ENCODE measurements at regions not wholly inside any gene's neighbourhood (a gene's known extent, or its start where the extent isn't known, plus 50 kb on each side); places are given as distances from the start of the nearest gene placed in this dataset.
A peak's percentile ranks its signal among the peaks of the same experiment; 100 is the strongest.

DNA sequence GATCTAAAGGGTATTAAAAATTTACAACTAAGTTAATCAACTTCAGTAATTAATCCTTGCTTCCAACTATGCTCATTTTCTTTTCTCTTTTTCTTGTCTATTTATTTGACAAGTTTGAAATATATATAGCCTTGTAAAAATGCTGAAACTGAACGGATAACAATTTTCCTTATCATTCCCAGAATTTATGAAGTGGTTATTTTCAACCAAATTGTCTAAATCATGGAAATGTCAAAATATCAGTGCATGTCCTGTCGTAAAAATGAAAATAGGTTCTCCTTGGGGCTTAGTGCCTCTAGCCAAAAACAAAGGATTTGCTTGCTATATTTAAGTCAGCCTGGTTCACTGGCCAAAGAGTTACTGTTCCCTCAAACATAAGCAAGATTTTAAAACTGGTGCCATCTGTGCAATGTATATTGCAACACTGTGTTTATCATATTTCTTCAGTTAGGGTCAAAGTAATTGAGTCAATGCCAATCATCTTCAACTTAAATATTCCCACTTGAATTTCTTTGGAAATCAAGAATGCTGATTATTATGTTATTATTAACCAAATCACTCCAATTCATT is 798.3 kb downstream of the MAT2B start:
- TF ChIP-seq, protein P1, sequence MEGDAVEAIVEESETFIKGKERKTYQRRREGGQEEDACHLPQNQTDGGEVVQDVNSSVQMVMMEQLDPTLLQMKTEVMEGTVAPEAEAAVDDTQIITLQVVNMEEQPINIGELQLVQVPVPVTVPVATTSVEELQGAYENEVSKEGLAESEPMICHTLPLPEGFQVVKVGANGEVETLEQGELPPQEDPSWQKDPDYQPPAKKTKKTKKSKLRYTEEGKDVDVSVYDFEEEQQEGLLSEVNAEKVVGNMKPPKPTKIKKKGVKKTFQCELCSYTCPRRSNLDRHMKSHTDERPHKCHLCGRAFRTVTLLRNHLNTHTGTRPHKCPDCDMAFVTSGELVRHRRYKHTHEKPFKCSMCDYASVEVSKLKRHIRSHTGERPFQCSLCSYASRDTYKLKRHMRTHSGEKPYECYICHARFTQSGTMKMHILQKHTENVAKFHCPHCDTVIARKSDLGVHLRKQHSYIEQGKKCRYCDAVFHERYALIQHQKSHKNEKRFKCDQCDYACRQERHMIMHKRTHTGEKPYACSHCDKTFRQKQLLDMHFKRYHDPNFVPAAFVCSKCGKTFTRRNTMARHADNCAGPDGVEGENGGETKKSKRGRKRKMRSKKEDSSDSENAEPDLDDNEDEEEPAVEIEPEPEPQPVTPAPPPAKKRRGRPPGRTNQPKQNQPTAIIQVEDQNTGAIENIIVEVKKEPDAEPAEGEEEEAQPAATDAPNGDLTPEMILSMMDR (IDR thresholded peaks at IDR 0.05; ENCODE audit: insufficient read depth, low read length, severe bottlenecking) = no peak
- H3K27me3 ChIP-seq (ENCODE audit: control insufficient read depth, insufficient read depth, low read length) = no peaks in the 10 kb centered on the region
- no peak for DNase-seq (ENCODE audit: low read depth)
- FAIRE-seq = no peak
- no peak overlapping the region for H3K4me3 ChIP-seq (ENCODE audit: low read depth, low read length)
- H3K36me3 ChIP-seq (ENCODE audit: control insufficient read depth, insufficient read depth, low read length) = no peaks in the 10 kb centered on the region

DNA sequence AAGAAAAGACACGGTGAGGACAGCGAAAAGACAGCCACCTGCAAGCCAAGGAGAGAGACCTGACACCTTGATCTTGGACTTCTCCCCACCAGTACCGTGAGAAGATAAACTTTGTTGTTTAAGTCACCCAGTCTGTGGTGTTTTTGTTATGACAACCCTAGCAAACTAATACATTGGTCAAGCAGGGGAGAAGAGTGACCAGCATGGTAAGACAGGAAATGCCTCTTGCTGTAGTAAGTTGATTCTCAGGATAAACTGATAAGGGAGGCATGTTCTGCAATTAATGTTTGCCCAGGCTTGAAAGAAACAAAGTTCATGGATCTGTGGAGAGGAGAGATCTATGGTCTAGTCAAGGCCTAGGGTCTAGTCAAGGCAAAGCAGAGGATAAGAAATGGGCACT is 801.2 kb downstream of the MAT2B start:
- FAIRE-seq (no peak), DNase-seq (ENCODE audit: low read depth) (peak; percentile 46)
- H3K27me3 ChIP-seq (ENCODE audit: control insufficient read depth, insufficient read depth, low read length) = no peaks in the 10 kb centered on the region
- H3K36me3 ChIP-seq (ENCODE audit: control insufficient read depth, insufficient read depth, low read length) = no peaks in the 10 kb centered on the region
- TF ChIP-seq, protein P1 (IDR thresholded peaks at IDR 0.05; ENCODE audit: insufficient read depth, low read length, severe bottlenecking) = no peak
- no peak overlapping the region for H3K4me3 ChIP-seq (ENCODE audit: low read depth, low read length)

DNA sequence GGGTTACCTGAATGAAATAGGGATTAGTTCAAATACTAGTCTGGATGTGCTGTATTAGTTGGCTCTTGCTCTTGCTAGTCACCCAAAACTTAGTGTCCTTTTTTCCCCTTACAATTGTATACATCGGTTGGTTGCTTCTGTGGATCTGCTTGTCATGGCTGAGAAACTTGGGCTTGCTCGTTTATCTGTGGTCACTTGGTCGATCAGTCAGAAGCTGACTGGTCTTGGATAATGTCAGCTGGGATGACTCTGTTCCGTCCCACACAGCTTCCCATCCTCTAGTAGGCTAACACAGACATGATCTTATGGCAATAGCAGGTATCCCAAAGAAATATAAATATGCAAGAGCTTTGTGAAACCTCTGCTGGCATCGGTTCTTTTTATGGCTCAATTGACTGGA is 807.4 kb downstream of the MAT2B start:
- no peak overlapping the region for H3K4me3 ChIP-seq (ENCODE audit: low read depth, low read length)
- FAIRE-seq (no peak), DNase-seq (ENCODE audit: low read depth) (no peak)
- H3K36me3 ChIP-seq (ENCODE audit: control insufficient read depth, insufficient read depth, low read length) = no peaks in the 10 kb centered on the region
- no peaks in the 10 kb centered on the region for H3K27me3 ChIP-seq (ENCODE audit: control insufficient read depth, insufficient read depth, low read length)
- TF ChIP-seq, protein P1 (IDR thresholded peaks at IDR 0.05; ENCODE audit: insufficient read depth, low read length, severe bottlenecking) = no peak

DNA sequence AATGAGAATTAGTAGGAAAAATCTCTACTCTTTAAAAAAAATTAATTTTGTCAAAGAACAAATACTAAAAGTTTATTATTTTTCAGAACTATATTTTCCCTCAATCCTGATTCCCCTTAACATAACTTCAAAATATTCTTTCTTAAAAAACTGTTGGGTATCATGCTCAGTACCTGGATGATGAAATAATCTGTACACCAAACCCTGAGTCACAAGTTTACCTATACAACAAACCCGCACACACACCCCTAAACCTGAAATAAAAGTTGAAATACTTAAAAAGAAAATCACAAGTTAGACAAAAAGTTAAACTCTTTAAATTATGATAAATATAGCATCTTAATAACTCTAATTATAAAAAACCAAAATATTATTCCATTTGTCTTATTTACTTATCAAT is 812.3 kb downstream of the MAT2B start:
- peak; percentile 71 for DNase-seq (ENCODE audit: low read depth)
- Histone ChIP-seq H3K36me3 (ENCODE audit: control insufficient read depth, insufficient read depth, low read length) (no peaks in the 10 kb centered on the region), H3K27me3 (ENCODE audit: control insufficient read depth, insufficient read depth, low read length) (no peaks in the 10 kb centered on the region), H3K4me3 (ENCODE audit: low read depth, low read length) (no peak overlapping the region)
- no peak for FAIRE-seq
- TF ChIP-seq, protein P1 (IDR thresholded peaks at IDR 0.05; ENCODE audit: insufficient read depth, low read length, severe bottlenecking) = no peak

DNA sequence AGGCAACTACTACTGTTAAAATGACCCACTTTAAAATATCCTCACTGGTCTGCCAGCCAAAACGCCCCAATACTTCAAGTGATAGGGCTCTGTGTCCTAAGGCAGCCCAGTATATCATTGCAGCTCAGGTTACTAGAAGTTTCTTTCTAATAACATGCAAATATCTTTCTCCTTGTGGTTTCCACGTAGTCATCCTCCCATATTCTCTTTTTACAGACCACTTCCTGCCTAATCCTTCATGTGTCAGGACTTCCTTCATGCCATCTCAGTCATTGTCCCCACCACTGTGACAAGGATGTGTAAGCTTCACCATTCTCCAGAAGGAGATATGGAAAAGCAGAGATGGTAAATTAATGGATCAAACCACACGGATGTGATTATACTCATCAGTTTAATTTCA is 813.7 kb downstream of the MAT2B start:
- TF ChIP-seq, protein P1 (IDR thresholded peaks at IDR 0.05; ENCODE audit: insufficient read depth, low read length, severe bottlenecking) = no peak
- H3K4me3 ChIP-seq (ENCODE audit: low read depth, low read length) = no peak overlapping the region
- DNase-seq (ENCODE audit: low read depth) (no peak), FAIRE-seq (no peak)
- no peaks in the 10 kb centered on the region for H3K27me3 ChIP-seq (ENCODE audit: control insufficient read depth, insufficient read depth, low read length)
- no peaks in the 10 kb centered on the region for H3K36me3 ChIP-seq (ENCODE audit: control insufficient read depth, insufficient read depth, low read length)

DNA sequence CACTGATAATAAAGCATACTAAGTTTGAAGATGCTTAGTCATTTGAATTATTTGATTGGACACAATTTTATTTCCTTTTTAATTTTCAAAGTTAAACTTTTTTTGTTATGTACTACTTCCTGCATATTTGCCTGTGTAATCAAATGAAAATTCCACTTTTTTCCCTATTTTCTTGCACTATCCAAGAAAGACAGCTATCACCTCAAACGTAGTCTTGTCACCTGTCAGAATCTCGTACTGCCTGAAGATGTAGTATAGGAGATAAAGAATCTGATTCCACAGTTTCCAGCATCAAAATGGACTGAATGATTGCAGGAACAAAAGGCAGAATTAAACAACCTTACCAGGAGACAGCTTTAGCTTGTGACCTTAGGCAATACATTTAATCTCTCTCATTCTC is 818.8 kb downstream of the MAT2B start:
- DNase-seq (ENCODE audit: low read depth) = no peak
- no peaks in the 10 kb centered on the region for H3K36me3 ChIP-seq (ENCODE audit: control insufficient read depth, insufficient read depth, low read length)
- TF ChIP-seq, protein P1 (IDR thresholded peaks at IDR 0.05; ENCODE audit: insufficient read depth, low read length, severe bottlenecking) = no peak
- no peaks in the 10 kb centered on the region for H3K27me3 ChIP-seq (ENCODE audit: control insufficient read depth, insufficient read depth, low read length)
- no peak overlapping the region for H3K4me3 ChIP-seq (ENCODE audit: low read depth, low read length)
- no peak for FAIRE-seq

Data from bronchial epithelial cell (primary cell).